WTC11 (cell line): ENCODE measurements at regions not wholly inside any gene's neighbourhood (a gene's known extent, or its start where the extent isn't known, plus 50 kb on each side); places are given as distances from the start of the nearest gene placed in this dataset.
"Not testable (repeated sequence)": the region's sequence is repeated elsewhere in the genome, so short reads cannot be mapped to it uniquely, and the experiment has no call there.

Source experiments
- CREB1 ChIP-seq: sonication (generic); formaldehyde crosslinking; IDR thresholded peaks from 2 replicates; pipeline ENCODE4 v1.8.0; 2023; ENCODE audit warnings: mild to moderate bottlenecking, missing genetic modification reagents
- CTCF ChIP-seq: fragments of 200-600 bp; IDR thresholded peaks from 2 replicates; pipeline ENCODE4 v1.8.0; 2022; ENCODE audit warnings: antibody characterized with exemption
- E2F1 ChIP-seq: sonication (generic); formaldehyde crosslinking; IDR thresholded peaks from 2 replicates; pipeline ENCODE4 v1.8.0; 2022; ENCODE audit warnings: mild to moderate bottlenecking, missing genetic modification reagents
- NR1H2 ChIP-seq: sonication (generic); formaldehyde crosslinking; IDR thresholded peaks from 2 replicates; pipeline ENCODE4 v1.9.0; 2021; ENCODE audit warnings: mild to moderate bottlenecking, moderate library complexity, missing genetic modification reagents
- ZNF138 ChIP-seq: sonication (generic); formaldehyde crosslinking; conservative IDR thresholded peaks from 2 replicates; pipeline ENCODE4 v1.8.1; 2022; ENCODE audit warnings: mild to moderate bottlenecking, moderate library complexity, missing genetic modification reagents

DNA sequence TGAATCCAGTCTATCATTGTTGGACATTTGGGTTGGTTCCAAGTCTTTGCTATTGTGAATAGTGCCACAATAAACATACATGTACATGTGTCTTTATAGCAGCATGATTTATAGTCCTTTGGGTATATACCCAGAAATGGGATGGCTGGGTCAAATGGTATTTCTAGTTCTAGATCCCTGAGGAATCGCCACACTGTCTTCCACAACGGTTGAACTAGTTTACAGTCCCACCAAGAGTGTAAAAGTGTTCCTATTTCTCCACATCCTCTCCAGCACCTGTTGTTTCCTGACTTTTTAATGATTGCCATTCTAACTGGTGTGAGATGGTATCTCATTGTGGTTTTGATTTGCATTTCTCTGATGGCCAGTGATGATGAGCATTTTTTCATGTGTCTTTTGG, 137.4 kb upstream of the DST start:
- not testable (repeated sequence) for TF ChIP-seq E2F1; NR1H2 (CRISPR knock-in tag); CTCF; CREB1 (CRISPR knock-in tag); ZNF138 (CRISPR knock-in tag)
